H9 (cell line): ENCODE measurements at regions not wholly inside any gene's neighbourhood (a gene's known extent, or its start where the extent isn't known, plus 50 kb on each side); places are given as distances from the start of the nearest gene placed in this dataset.
"Not testable (repeated sequence)": the region's sequence is repeated elsewhere in the genome, so short reads cannot be mapped to it uniquely, and the experiment has no call there.

Experiments
- DNase-seq: peaks from one replicate; pipeline ENCODE4 v3.0.0-alpha.2; 2017
- H2AFZ ChIP-seq: one replicate; pipeline ENCODE4 v1.6.1; 2013; ENCODE audit warnings: mild to moderate bottlenecking, low read length, control low read depth, moderate library complexity
- H2AK5ac ChIP-seq: 2 replicates; pipeline ENCODE4 v1.6.1; 2013; ENCODE audit warnings: low read length, control low read depth, mixed read lengths; ENCODE audit not compliant: insufficient read length
- H2BK120ac ChIP-seq: one replicate; pipeline ENCODE4 v1.6.1; 2013; ENCODE audit warnings: low read depth, mild to moderate bottlenecking, low read length, control low read depth, inconsistent platforms; ENCODE audit not compliant: poor library complexity, severe bottlenecking
- H2BK12ac ChIP-seq: 2 replicates; pipeline ENCODE4 v1.6.1; 2013; ENCODE audit warnings: low read length, control low read depth, mixed read lengths, low read depth; ENCODE audit not compliant: insufficient read length
- H2BK15ac ChIP-seq: 2 replicates; pipeline ENCODE4 v1.6.1; 2013; ENCODE audit warnings: low read depth, low read length, control low read depth
- H2BK20ac ChIP-seq: one replicate; pipeline ENCODE4 v1.6.1; 2013; ENCODE audit warnings: low read depth, mild to moderate bottlenecking, low read length, control low read depth, inconsistent platforms; ENCODE audit not compliant: poor library complexity, severe bottlenecking
- H2BK5ac ChIP-seq: 2 replicates; pipeline ENCODE4 v1.6.1; 2013; ENCODE audit warnings: low read length, control low read depth, mixed read lengths; ENCODE audit not compliant: insufficient read length
- H3K14ac ChIP-seq: 2 replicates; pipeline ENCODE4 v1.6.1; 2013; ENCODE audit warnings: low read length, control low read depth; ENCODE audit not compliant: insufficient read depth
- H3K18ac ChIP-seq: 2 replicates; pipeline ENCODE4 v1.6.1; 2013; ENCODE audit warnings: low read depth, mild to moderate bottlenecking, mixed read lengths, low read length, control low read depth; ENCODE audit not compliant: insufficient read length
- H3K23ac ChIP-seq: 2 replicates; pipeline ENCODE4 v1.6.1; 2013; ENCODE audit warnings: low read length, control low read depth, mixed read lengths, low read depth; ENCODE audit not compliant: insufficient read length
- H3K23me2 ChIP-seq: 2 replicates; pipeline ENCODE4 v1.6.1; 2013; ENCODE audit warnings: low read depth, mild to moderate bottlenecking, mixed read lengths, low read length, control low read depth; ENCODE audit not compliant: insufficient read length, poor library complexity, severe bottlenecking
- H3K27ac ChIP-seq: 2 replicates; pipeline ENCODE4 v1.5.1; 2013; ENCODE audit warnings: low read length, control low read depth, mixed read lengths, low read depth; ENCODE audit not compliant: insufficient read length
- H3K27me3 ChIP-seq: 2 replicates; pipeline ENCODE4 v1.6.1; 2013; ENCODE audit warnings: low read length, control low read depth, inconsistent platforms; ENCODE audit not compliant: insufficient read depth
- H3K4ac ChIP-seq: 2 replicates; pipeline ENCODE4 v1.6.1; 2013; ENCODE audit warnings: low read depth, mild to moderate bottlenecking, control low read depth, inconsistent platforms, low read length, moderate library complexity
- H3K4me1 ChIP-seq: 2 replicates; pipeline ENCODE4 v1.6.1; 2013; ENCODE audit warnings: low read length, control low read depth, inconsistent platforms; ENCODE audit not compliant: insufficient read depth
- H3K4me2 ChIP-seq: 2 replicates; pipeline ENCODE4 v1.6.1; 2013; ENCODE audit warnings: low read length, control low read depth, mixed read lengths; ENCODE audit not compliant: insufficient read length, insufficient read depth
- H3K56ac ChIP-seq: 2 replicates; pipeline ENCODE4 v1.6.1; 2013; ENCODE audit warnings: low read depth, mild to moderate bottlenecking, mixed read lengths, low read length, control low read depth; ENCODE audit not compliant: insufficient read length
- H3K79me1 ChIP-seq: 2 replicates; pipeline ENCODE4 v1.6.1; 2013; ENCODE audit warnings: low read depth, mild to moderate bottlenecking, moderate library complexity, low read length, control low read depth, inconsistent platforms; ENCODE audit not compliant: insufficient read depth, poor library complexity, severe bottlenecking
- H3K79me2 ChIP-seq: 2 replicates; pipeline ENCODE4 v1.6.1; 2013; ENCODE audit warnings: low read length, control low read depth, inconsistent platforms; ENCODE audit not compliant: insufficient read depth
- H3K9ac ChIP-seq: 2 replicates; pipeline ENCODE4 v1.6.1; 2013; ENCODE audit warnings: low read length, control low read depth, mixed read lengths; ENCODE audit not compliant: insufficient read length; ENCODE audit errors: extremely low read depth
- H3K9me3 ChIP-seq: one replicate; pipeline ENCODE4 v1.6.1; 2013; ENCODE audit warnings: low read depth, low read length, inconsistent platforms; ENCODE audit not compliant: control insufficient read depth
- H3T11ph ChIP-seq: one replicate; pipeline ENCODE4 v1.6.1; 2013; ENCODE audit warnings: mild to moderate bottlenecking, low read length, control low read depth, inconsistent platforms
- H4K20me1 ChIP-seq: one replicate; pipeline ENCODE4 v1.6.1; 2013; ENCODE audit not compliant: control insufficient read depth, insufficient read length, insufficient read depth
- H4K5ac ChIP-seq: 2 replicates; pipeline ENCODE4 v1.6.1; 2013; ENCODE audit warnings: low read depth, mild to moderate bottlenecking, mixed read lengths, low read length, control low read depth; ENCODE audit not compliant: insufficient read length
- H4K8ac ChIP-seq: replicated peaks from 2 replicates; pipeline ENCODE4 v1.6.1; 2013; ENCODE audit warnings: low read length, control low read depth, mixed read lengths, low read depth; ENCODE audit not compliant: insufficient read length
- H4K91ac ChIP-seq: 2 replicates; pipeline ENCODE4 v1.6.1; 2013; ENCODE audit warnings: low read depth, mild to moderate bottlenecking, moderate library complexity, mixed read lengths, low read length, control low read depth; ENCODE audit not compliant: insufficient read length
- H3K27ac Mint-ChIP-seq, 3 experiments: 2 replicates in 2 of 3; 3 replicates in 1 of 3; pipeline ENCODE4 v1.8.0; 2020 to 2021; ENCODE audit warnings: mixed read lengths in 3 of 3, mild to moderate bottlenecking in 1 of 3, moderate library complexity in 1 of 3
- H3K27me3 Mint-ChIP-seq: 2 replicates; pipeline ENCODE4 v1.8.0; 2021; ENCODE audit warnings: low read depth, mild to moderate bottlenecking, moderate library complexity, mixed read lengths
- H3K36me3 Mint-ChIP-seq, 3 experiments: 2 replicates in 2 of 3; 3 replicates in 1 of 3; pipeline ENCODE4 v1.8.0; 2020 to 2021; ENCODE audit warnings: low read depth in 3 of 3, mixed read lengths in 3 of 3; ENCODE audit not compliant: insufficient read depth in 1 of 3
- H3K4me1 Mint-ChIP-seq, 2 experiments: 2 replicates each; pipeline ENCODE4 v1.8.0; 2020; ENCODE audit warnings: mixed read lengths in 2 of 2
- H3K4me3 Mint-ChIP-seq, 2 experiments: 2 replicates in 1 of 2; 3 replicates in 1 of 2; pipeline ENCODE4 v1.8.0; 2020 to 2021; ENCODE audit warnings: mild to moderate bottlenecking in 2 of 2, mixed read lengths in 2 of 2, moderate library complexity in 1 of 2
- H3K9me3 Mint-ChIP-seq, 2 experiments: 2 replicates in 1 of 2; 3 replicates in 1 of 2; pipeline ENCODE4 v1.8.0; 2020; ENCODE audit warnings: mild to moderate bottlenecking in 2 of 2, mixed read lengths in 2 of 2, moderate library complexity in 1 of 2
- CTCF ChIP-seq: fragments of 200-600 bp; sonication (generic); conservative IDR thresholded peaks from 3 replicates; pipeline ENCODE4 v1.8.0; 2021; ENCODE audit warnings: antibody characterized with exemption, mild to moderate bottlenecking
- WGBS: extraction: QIAGEN DNeasy Blood & Tissue Kit; methylation state at CpG from one replicate; pipeline ENCODE4 v1.1.7; 2013; ENCODE audit warnings: missing lambda C conversion rate, low lambda C conversion rate, mixed read lengths; ENCODE audit not compliant: insufficient read length; ENCODE audit errors: extremely low coverage; 5-methylcytosine and 5-hydroxymethylcytosine counted together

DNA sequence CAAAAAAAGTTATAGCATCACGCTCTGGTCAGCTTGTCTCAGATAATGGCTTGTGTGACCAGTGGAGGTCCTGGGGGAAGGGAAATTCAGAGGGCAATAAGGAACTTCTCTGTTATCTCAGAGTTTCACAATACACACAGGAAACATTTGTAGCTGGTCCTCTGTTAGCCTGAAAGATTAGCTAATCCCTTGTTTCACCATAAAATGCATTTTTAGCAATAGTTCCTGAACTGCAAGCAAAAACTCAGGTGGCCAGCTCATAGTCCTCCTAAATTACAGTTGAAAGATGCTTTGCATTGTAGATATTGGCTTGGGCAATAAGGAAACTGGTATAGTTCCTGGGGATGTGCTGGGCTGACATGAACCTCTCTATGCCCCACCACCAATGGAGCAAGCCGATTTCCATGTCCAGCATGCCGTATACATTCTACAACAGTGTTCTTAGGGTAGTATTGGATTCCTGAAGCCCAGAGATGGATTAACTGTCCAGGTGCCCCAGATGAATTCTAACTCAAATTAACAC is 141.5 kb upstream of the TBL1XR1 start:
- Histone ChIP-seq H2BK15ac (no peak overlapping the region), H2BK120ac (no peak overlapping the region), H4K5ac (no peak overlapping the region), H3T11ph (no peak overlapping the region), H3K23ac (no peak overlapping the region), H3K9me3 (no peaks in the 10 kb centered on the region), H3K4me2 (no peak overlapping the region), H3K4me1 (no peaks in the 10 kb centered on the region), H4K8ac (no peak overlapping the region), H3K9ac (no peak overlapping the region), H3K14ac (no peak overlapping the region), H3K56ac (no peak overlapping the region), H3K4ac (no peak overlapping the region), H3K18ac (no peak overlapping the region), H2BK12ac (no peak overlapping the region), H2BK5ac (no peak overlapping the region), H3K27me3 (peaks cover 17% of the 10 kb centered on the region; the same call in 1 of the 2 replicates), H3K79me1 (no peaks in the 10 kb centered on the region), H3K79me2 (no peaks in the 10 kb centered on the region), H2AFZ (no peak overlapping the region), H4K20me1 (no peaks in the 10 kb centered on the region), H4K91ac (no peak overlapping the region), H2AK5ac (no peak overlapping the region), H3K23me2 (no peaks in the 10 kb centered on the region), H3K27ac (no peak overlapping the region), H2BK20ac (no peak overlapping the region)
- DNase-seq: no peak
- TF ChIP-seq CTCF: no peak
- no peaks in the 10 kb centered on the region for H3K36me3 Mint-ChIP-seq
- peaks cover 60% of the 10 kb centered on the region for H3K27me3 Mint-ChIP-seq
- no peak overlapping the region for H3K27ac Mint-ChIP-seq
- no peaks in the 10 kb centered on the region; a peak in 1 of 5 replicates for H3K9me3 Mint-ChIP-seq
- no peaks in the 10 kb centered on the region for H3K4me1 Mint-ChIP-seq
- no peak overlapping the region for H3K4me3 Mint-ChIP-seq
- no CpG with 5 or more reads among the region's 3 CpGs for WGBS

DNA sequence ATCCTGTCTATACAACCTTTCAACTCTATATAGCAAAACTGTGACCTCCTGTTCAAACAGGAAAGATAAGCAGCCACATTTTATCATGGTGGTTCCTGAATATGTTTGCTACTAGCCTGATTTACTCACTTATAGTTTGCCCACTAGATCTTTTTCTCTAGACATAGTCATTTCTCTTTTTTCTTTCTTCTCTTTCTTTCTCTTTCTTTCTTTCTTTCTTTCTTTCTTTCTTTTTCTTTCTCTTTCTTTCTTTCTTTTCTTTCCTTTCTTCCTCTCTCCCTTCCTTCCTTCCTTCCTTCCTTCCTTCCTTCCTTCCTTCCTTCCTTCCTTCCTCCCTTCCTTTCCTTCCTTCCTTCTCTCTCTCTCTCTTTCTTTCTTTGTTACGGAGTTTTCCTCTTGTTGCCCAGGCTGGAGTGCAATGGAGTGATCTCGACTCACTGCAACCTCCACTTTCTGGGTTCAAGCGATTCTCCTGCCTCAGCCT is 142.0 kb upstream of the TBL1XR1 start:
- not testable (repeated sequence) for H3K9me3 ChIP-seq, H3K4me2 ChIP-seq, H3K23ac ChIP-seq, H3K18ac ChIP-seq, H2BK12ac ChIP-seq, H3K79me2 ChIP-seq, H4K5ac ChIP-seq, H4K20me1 ChIP-seq, H4K8ac ChIP-seq, H2BK15ac ChIP-seq, H3T11ph ChIP-seq, H3K23me2 ChIP-seq, H3K36me3 Mint-ChIP-seq, H3K79me1 ChIP-seq, H2BK5ac ChIP-seq, DNase-seq, H3K4me3 Mint-ChIP-seq, H3K56ac ChIP-seq, H2AK5ac ChIP-seq, H3K14ac ChIP-seq, H3K4ac ChIP-seq, H2BK120ac ChIP-seq, H3K9ac ChIP-seq, H2AFZ ChIP-seq, H3K4me1 ChIP-seq, H4K91ac ChIP-seq, H3K27ac Mint-ChIP-seq, H3K4me1 Mint-ChIP-seq, H2BK20ac ChIP-seq, H3K9me3 Mint-ChIP-seq, H3K27ac ChIP-seq
- peaks cover 62% of the 10 kb centered on the region for H3K27me3 Mint-ChIP-seq
- H3K27me3 ChIP-seq: peaks cover 20% of the 10 kb centered on the region; the same call in 1 of the 2 replicates
- no CpG with 5 or more reads among the region's 3 CpGs for WGBS
